Hematopoietic multipotent progenitor cell treated with erythropoietin and hydrocortisone succinate and interleukin-3 and kit ligand, for 6 days (in vitro differentiated cells): ENCODE measurements at regions not wholly inside any gene's neighbourhood (a gene's known extent, or its start where the extent isn't known, plus 50 kb on each side); places are given as distances from the start of the nearest gene placed in this dataset.
"Not testable (repeated sequence)": the region's sequence is repeated elsewhere in the genome, so short reads cannot be mapped to it uniquely, and the experiment has no call there.

ENCODE experiments used
- DNase-seq: peaks from one replicate; pipeline ENCODE4 v3.0.0-alpha.2; 2015

DNA sequence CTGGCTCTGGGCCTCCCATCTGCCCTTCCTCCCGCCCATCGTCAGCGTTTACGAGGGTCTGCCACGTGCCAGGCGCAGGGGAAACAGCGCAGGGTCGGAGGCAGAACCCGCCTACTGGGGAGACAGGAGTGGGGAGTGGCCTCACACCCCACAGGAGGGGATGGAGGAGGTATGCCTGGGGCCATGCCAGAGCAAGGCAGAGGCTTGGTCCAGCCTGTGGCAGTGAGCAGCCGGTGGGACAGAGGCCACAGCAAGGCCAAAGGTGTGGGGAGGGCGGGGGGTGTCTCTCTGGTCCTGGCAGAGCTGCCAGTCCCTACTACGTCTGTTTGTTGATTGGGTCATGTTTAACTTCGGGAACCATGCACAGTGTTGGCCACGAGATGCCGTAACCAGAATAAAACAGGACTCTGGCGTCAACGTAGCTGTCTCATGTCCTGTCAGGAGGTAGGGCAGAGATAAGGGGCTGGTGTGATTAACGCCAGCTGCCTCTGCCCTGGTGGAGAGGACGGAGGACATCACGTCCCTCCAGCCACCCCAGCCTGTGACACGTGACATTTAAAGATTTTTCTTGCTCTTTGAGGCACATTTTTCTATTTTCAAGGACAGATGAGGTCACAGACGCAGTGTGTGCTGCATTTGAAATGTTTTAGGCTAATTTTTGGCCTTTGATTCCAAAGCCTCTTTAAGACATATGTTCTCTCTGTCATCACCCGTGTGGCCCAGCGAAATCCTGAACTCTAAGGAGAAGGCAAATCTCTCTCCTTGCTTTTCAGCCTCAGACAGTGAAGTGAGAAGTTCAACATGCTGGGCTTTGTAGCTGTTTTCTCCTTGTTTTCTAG lies 193.3 kb downstream of the LAT start:
- DNase-seq: peak; percentile 80

DNA sequence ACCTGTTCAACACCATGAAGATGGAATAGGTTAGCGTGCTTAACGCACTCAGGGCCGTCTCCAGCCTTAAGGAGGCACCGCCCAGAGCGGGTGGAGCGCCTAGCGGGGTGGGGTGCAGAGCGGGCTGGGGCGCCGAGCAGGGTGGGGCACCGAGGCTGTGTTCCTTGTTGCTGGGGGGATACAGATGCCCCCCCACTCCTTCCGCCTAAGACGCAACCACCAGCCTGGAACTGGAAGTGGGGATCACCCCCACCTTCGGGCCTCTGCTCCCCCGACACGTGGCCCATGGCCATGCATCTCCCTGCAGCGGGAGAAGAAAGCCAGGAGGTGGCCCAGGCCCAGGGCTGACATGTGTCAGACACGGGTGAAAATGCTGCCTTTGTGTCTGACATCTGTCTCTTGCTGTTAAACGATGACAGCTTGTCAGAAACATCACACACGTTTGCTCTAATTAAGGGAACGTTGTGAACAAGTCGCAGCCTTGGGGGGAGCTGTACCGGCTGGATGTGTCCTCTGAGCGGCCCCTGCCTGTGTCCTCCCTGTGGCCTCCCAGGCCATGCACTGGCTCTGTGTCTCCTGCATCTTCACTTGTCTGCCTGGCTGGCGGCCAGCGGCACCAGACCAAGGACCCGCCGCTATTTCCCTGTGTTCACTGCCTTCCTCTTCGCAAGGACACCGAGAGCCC lies 192.5 kb downstream of the LAT start:
- peak; percentile 9 for DNase-seq

DNA sequence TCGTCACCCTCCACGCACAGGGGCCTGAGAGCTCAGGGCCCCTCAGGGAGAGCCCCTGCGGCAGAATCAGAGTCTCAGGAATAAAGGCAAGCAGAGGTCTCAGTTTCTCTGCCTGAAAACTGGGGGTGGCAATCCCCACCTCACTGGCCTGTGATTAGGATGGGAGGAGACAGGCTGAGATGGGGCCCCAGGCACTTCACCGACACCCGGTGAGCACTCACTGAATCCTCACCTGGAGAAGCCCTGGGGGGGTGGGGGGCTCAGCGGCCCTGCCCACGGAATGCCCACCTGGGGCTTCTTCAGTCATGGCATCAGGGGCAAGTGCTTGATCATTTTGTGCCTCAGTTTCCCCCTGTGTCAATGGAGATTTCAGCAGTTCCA lies 192.0 kb downstream of the LAT start:
- not testable (repeated sequence) for DNase-seq

DNA sequence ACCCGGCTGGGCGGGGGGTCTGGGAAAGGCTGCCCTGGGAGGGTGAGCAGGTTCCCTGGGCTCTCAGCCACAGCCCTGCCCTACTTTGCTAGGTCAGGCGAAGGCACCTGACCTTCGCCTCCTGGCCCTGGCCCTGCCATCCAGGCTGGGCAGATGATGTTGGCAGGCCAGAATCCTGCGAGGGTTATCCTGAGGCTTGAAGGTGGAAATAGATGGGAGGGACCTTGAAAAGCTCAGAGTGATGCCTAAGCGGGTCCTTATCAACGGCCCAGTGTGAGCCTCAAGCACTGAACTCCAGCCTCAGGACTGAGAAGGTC lies 191.3 kb downstream of the LAT start:
- DNase-seq: peak; percentile 14

- not testable (repeated sequence) for DNase-seq
These were observed 190.7 kb downstream of the LAT start for GRCh38 chr16:29175411-29176153.

GRCh38 chr16:29173371-29174305 lies 188.8 kb downstream of the LAT start:
- DNase-seq: not testable (repeated sequence)

DNA sequence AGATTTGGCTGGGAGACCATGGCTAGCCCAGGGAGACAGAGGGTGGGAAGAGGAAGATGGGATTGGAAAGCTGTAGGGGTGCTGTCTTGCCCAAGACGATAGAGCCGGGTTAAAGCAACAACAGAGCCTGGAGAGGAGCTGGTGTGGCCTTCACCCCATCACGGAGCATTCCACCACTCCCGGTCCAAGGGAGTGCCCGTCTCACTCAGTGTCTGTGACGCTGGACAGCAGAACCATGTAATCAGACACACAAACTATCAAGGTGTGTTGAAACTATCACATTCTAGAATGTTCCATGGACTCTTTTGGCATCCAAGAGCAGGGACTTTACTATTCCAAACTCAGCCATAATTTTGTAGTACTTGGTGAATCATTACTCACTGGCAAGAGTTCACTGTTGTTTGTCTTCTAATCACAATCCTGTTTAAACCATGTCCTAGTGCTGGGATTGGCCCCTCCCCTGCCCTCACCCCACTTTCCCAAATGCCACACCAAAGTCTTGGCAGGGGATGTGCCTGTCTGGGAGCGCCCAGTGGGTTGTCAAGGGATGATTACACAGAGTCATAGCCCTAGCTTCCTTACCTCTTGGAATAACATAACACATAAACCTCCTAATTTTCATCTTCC lies 187.4 kb downstream of the LAT start:
- DNase-seq: not testable (repeated sequence)

GRCh38 chr16:29171296-29171695 lies 186.4 kb downstream of the LAT start:
- DNase-seq: not testable (repeated sequence)

DNA sequence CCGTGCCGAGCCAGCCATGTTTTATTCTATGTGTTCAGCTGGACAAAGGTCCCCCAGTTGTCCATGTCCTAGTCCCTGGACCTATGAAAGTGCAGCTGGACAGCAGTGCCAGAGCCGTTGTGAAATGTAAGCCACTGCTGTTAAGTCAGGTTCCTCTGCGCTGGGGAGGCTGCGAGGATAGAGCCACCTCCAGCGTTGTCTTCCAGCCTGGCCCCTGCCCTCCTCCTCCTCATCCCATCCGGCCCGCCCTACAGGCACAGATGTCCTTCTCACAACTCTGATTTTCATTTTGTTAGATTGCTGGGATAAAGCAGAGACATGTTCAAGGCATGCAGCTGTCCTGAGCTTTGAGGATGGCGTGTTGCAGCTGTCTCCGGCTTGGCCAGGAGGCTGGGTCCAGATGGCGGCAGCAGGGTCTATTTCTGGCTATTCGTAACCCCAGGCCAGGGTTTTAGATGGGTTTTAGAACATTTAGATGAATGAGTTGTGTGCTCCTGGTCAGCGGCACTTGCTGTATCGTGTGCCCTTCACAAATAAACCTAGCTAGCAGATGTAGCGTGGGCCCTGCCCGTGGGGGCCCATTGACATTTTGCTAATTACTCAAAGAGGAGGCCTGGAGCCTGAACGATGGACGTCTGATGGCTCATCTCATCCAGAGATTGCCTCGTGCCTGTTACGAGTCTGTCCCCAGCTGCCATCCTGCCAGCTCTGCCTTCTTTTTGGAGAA lies 185.7 kb downstream of the LAT start:
- DNase-seq: not testable (repeated sequence)

DNA sequence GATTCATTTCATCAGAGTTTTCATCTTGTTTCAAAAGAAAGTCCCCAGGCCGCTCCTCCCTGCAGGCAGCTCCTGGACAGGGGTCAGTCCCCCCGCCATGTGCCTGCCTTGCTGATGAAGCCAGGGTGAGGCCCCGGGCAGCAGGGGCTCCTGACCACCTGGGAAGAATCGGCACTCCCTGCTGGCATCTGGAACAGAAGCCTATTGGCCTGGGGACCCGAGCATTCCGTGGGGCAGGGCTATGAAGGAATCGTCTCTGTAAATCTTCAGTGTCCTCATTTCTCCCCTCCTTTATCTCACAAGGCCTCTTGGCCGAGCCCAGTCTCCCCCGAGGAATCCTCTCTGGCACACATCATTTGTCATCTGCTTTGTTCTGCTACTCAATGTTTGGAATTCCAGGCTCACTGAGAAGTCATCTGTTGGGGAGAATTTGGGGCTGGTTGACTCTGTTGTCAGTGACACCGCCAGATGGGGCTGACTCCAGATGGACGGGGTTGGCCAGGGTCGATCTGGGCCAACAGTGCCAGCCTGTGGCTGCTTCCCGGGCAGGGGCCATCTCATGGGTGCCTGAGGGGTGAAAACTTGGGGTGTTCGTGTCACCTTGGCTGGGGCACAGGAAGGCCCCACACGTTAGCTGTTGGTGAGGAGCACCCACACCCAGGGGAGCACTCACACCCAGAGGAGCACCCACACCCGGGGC lies 184.6 kb downstream of the LAT start:
- DNase-seq: not testable (repeated sequence)

DNA sequence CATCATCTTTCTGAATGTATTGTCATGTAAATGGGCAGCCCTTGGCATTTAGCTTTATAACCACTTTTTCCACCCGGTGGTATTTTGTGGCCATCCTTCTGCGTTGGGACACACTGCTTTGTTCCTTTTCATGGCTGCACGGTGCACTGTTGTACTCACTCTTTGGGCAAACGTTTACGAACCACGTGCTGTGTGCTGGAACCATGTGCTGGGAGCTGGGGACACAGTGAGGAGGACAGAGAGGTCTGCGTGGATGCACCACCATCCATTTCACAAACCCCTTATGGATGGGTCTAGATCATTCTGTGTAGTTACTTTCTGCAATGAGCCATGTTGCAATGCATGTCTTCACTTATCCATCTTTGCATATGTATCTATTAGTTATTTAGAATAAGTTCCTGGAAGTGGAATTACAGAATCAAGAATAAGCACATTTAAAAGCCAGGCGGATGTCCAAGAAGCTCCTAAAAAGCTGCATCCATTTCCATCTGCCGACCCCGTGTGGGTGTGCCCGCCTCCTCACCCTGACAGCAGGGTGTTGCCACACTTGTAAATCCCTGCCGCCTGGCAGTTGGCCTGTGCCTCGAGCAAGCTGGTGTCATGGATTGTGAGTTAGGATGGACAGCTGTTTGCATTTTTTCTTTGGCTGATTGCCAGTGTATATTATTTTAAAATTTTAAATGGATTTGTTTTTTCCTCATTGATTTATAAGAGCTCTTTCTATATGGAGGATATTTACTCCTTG lies 183.8 kb downstream of the LAT start:
- not testable (repeated sequence) for DNase-seq

GRCh38 chr16:29164442-29165089 lies 179.7 kb downstream of the LAT start:
- DNase-seq: not testable (repeated sequence)

DNA sequence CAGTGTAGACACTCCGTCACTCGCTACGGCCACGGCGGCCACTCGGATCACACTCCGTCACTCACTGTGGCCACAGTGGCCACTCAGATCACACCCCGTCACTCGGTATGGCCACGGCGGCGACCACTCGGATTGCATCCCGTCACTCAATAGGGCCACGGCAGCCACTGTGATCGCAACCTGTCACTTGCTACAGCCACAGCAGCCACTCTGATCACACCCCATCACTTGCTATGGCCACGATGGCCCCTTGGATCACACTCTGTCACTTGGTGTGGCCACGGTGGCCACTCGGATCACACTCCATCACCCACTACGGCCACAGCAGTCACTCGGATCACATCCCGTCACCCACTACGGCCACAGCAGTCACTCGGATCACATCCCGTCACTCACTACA lies 175.3 kb downstream of the LAT start:
- DNase-seq: not testable (repeated sequence)

DNA sequence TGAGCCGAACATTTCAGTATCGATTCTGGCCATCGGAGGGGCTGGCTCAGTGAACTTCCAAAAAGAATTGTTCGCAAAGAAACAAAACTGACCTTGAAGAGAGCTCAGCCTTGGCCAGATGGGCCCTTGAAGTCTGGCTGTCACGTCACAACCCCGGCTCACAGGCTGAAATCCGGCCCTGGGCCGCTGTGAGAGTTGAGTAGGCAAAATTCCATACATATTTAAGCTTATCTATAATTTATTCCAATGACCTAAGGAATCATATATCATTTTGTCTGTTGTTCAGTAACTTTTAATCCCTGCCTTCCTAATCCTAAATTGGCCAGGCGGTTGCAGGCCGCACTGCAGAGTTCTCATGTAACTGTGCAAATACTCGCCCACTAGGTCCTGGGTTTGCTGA lies 174.8 kb downstream of the LAT start:
- DNase-seq: not testable (repeated sequence)

GRCh38 chr16:29158785-29159184 lies 173.9 kb downstream of the LAT start:
- DNase-seq: no peak

- DNase-seq: not testable (repeated sequence)
These were observed 173.4 kb downstream of the LAT start for GRCh38 chr16:29158031-29158784.

- peak; percentile 55 for DNase-seq
These were observed 172.4 kb downstream of the LAT start for GRCh38 chr16:29157051-29157923.

- DNase-seq: no peak
These were observed 171.7 kb downstream of the LAT start for GRCh38 chr16:29156511-29156910.
